ENCODE measurements at regions not wholly inside any gene's neighbourhood (a gene's known extent, or its start where the extent isn't known, plus 50 kb on each side); places are given as distances from the start of the nearest gene placed in this dataset.

DNA sequence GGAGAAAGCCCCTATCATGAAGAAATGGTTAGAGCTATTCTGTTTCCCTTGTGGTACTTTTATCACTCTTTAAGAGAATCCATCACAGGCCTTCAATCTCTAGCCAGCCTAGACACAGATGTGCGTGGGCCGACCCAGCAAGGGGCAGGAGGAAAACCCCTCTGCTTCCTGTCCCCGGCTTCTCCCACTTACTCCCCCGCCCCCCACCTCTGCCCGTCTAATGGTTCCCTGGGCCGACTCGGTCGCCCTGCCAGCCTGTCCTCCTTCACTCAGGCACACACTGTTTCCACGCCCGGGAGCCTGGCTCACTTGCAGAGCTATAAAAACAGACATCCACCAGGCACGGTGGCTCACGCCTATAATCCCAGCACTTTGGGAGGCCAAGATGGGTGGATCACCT lies 58.3 kb upstream of the TFRC start (continued):
- TF ChIP-seq MEF2A (IDR thresholded peaks at IDR 0.05; ENCODE audit: control insufficient read depth, low read depth, low read length) (no peak), GATAD2A (IDR thresholded peaks at IDR 0.05) (0 out of 2 replicates have a peak, but pooled peaks have one; percentile 39), FUS (optimal IDR thresholded peaks at IDR 0.05; ENCODE audit: low read depth, low read length) (no peak), TCF7 (IDR thresholded peaks at IDR 0.05; ENCODE audit: borderline replicate concordance) (no peak), GABPB1 (CRISPR knock-in tag; IDR thresholded peaks at IDR 0.05) (no peak), CBFA2T2 (conservative IDR thresholded peaks at IDR 0.05) (peak; percentile 58), TBP (optimal IDR thresholded peaks at IDR 0.05; ENCODE audit: low read depth, low read length) (no peak), ZNF431 (CRISPR knock-in tag; IDR thresholded peaks at IDR 0.05) (no peak), BCOR (IDR thresholded peaks at IDR 0.05) (peak; percentile 38; the same call in 1 of the 2 replicates), HNRNPL (IDR thresholded peaks at IDR 0.05; ENCODE audit: low read depth, low read length) (no peak), ZNF75A (CRISPR knock-in tag; IDR thresholded peaks at IDR 0.05) (peak; percentile 95), TAL1 (IDR thresholded peaks at IDR 0.05) (peak; percentile 39; the same call in 1 of the 2 replicates), ZNF445 (CRISPR knock-in tag; IDR thresholded peaks at IDR 0.05; ENCODE audit: low read depth) (no peak), MCM3 (IDR thresholded peaks at IDR 0.05) (no peak), POLR2A (conservative IDR thresholded peaks at IDR 0.05) (no peak; the same call in 1 of the 2 replicates), ARHGAP35 (IDR thresholded peaks at IDR 0.05; ENCODE audit: partially characterized antibody) (no peak), TGIF2 (CRISPR knock-in tag; IDR thresholded peaks at IDR 0.05) (no peak), PYGO2 (tag; IDR thresholded peaks at IDR 0.05) (no peak), HDGF (IDR thresholded peaks at IDR 0.05) (no peak), PHTF2 (CRISPR knock-in tag; IDR thresholded peaks at IDR 0.05) (no peak), LEF1 (IDR thresholded peaks at IDR 0.05) (peak; percentile 45; the same call in 1 of the 2 replicates), SMC3 (conservative IDR thresholded peaks at IDR 0.05; ENCODE audit: insufficient read depth, low read depth, low read length) (no peak), BMI1 (IDR thresholded peaks at IDR 0.05; ENCODE audit: low read length) (no peak), NCOR1 (IDR thresholded peaks at IDR 0.05) (peak; percentile 63), ZNF146 (CRISPR knock-in tag; IDR thresholded peaks at IDR 0.05; ENCODE audit: unreplicated experiment) (no peak), XRCC4 (IDR thresholded peaks at IDR 0.05; ENCODE audit: extremely low read depth, insufficient read depth, insufficient read length) (no peak), TEAD4 (IDR thresholded peaks at IDR 0.05; ENCODE audit: low read length) (peak; percentile 58), TEAD4 (CRISPR knock-in tag; IDR thresholded peaks at IDR 0.05; ENCODE audit: borderline replicate concordance) (no peak)
- TF ChIP-seq, protein P1, sequence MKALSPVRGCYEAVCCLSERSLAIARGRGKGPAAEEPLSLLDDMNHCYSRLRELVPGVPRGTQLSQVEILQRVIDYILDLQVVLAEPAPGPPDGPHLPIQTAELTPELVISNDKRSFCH (CRISPR knock-in tag; IDR thresholded peaks at IDR 0.05): no peak
- TF ChIP-seq, protein P1 (tag; IDR thresholded peaks at IDR 0.05): peak; percentile 80
- TF ChIP-seq, protein P2, sequence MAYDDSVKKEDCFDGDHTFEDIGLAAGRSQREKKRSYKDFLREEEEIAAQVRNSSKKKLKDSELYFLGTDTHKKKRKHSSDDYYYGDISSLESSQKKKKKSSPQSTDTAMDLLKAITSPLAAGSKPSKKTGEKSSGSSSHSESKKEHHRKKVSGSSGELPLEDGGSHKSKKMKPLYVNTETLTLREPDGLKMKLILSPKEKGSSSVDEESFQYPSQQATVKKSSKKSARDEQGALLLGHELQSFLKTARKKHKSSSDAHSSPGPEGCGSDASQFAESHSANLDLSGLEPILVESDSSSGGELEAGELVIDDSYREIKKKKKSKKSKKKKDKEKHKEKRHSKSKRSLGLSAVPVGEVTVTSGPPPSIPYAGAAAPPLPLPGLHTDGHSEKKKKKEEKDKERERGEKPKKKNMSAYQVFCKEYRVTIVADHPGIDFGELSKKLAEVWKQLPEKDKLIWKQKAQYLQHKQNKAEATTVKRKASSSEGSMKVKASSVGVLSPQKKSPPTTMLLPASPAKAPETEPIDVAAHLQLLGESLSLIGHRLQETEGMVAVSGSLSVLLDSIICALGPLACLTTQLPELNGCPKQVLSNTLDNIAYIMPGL (CRISPR knock-in tag; IDR thresholded peaks at IDR 0.05): no peak
- TF ChIP-seq, protein P3, sequence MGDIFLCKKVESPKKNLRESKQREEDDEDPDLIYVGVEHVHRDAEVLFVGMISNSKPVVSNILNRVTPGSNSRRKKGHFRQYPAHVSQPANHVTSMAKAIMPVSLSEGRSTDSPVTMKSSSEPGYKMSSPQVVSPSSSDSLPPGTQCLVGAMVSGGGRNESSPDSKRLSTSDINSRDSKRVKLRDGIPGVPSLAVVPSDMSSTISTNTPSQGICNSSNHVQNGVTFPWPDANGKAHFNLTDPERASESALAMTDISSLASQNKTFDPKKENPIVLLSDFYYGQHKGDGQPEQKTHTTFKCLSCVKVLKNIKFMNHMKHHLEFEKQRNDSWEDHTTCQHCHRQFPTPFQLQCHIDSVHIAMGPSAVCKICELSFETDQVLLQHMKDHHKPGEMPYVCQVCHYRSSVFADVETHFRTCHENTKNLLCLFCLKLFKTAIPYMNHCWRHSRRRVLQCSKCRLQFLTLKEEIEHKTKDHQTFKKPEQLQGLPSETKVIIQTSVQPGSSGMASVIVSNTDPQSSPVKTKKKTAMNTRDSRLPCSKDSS (IDR thresholded peaks at IDR 0.05; ENCODE audit: low read depth, partially characterized antibody): no peak

Measured in K562 (cell line).